GM21576 (cell line): ENCODE measurements at regions not wholly inside any gene's neighbourhood (a gene's known extent, or its start where the extent isn't known, plus 50 kb on each side); places are given as distances from the start of the nearest gene placed in this dataset.

Experiments
- ATAC-seq: cut with Tn5 transposase; IDR thresholded peaks from one replicate; pipeline ENCODE4 v1.9.1; 2021; ENCODE audit warnings: mild to moderate bottlenecking, moderate library complexity; ENCODE audit not compliant: unreplicated experiment

- ATAC-seq = no peak
Measured at GRCh38 chr10:61108915-61109314, 164.9 kb upstream of the RHOBTB1 start.

- ATAC-seq = no peak
Measured at GRCh38 chr10:61100887-61101286, 156.9 kb upstream of the RHOBTB1 start.

GRCh38 chr10:61099756-61100155, 155.8 kb upstream of the RHOBTB1 start:
- no peak for ATAC-seq

- ATAC-seq = no peak
Measured at GRCh38 chr10:61098966-61099365, 155.0 kb upstream of the RHOBTB1 start.

GRCh38 chr10:61097026-61097425, 153.0 kb upstream of the RHOBTB1 start:
- ATAC-seq = no peak

- no peak for ATAC-seq
Measured at GRCh38 chr10:61096056-61096455, 152.1 kb upstream of the RHOBTB1 start.

- ATAC-seq = no peak
Measured at GRCh38 chr10:61091531-61091930, 147.5 kb upstream of the RHOBTB1 start.

- ATAC-seq = no peak
Measured at GRCh38 chr10:61089251-61089650, 145.3 kb upstream of the RHOBTB1 start.

- ATAC-seq = no peak
Measured at GRCh38 chr10:61084493-61084892, 140.5 kb upstream of the RHOBTB1 start.

- no peak for ATAC-seq
Measured at GRCh38 chr10:61081301-61081700, 137.3 kb upstream of the RHOBTB1 start.

GRCh38 chr10:61078542-61079275, 134.7 kb upstream of the RHOBTB1 start:
- no peak for ATAC-seq

- ATAC-seq = no peak
Measured at GRCh38 chr10:61076572-61077114, 132.7 kb upstream of the RHOBTB1 start.

- ATAC-seq = no peak
Measured at GRCh38 chr10:61073391-61073790, 129.4 kb upstream of the RHOBTB1 start.

GRCh38 chr10:61071580-61071979, 127.6 kb upstream of the RHOBTB1 start:
- no peak for ATAC-seq

GRCh38 chr10:61068471-61068870, 124.5 kb upstream of the RHOBTB1 start:
- ATAC-seq = no peak

GRCh38 chr10:61067671-61068336, 123.8 kb upstream of the RHOBTB1 start:
- no peak for ATAC-seq

GRCh38 chr10:61066661-61067344, 122.8 kb upstream of the RHOBTB1 start:
- no peak for ATAC-seq

- no peak for ATAC-seq
Measured at GRCh38 chr10:61065051-61065450, 121.1 kb upstream of the RHOBTB1 start.

GRCh38 chr10:61064356-61064755, 120.4 kb upstream of the RHOBTB1 start:
- ATAC-seq = no peak

- no peak for ATAC-seq
Measured at GRCh38 chr10:61063901-61064300, 119.9 kb upstream of the RHOBTB1 start.

- ATAC-seq = no peak
Measured at GRCh38 chr10:61063034-61063433, 119.0 kb upstream of the RHOBTB1 start.
